Left lung (tissue), 4 donors: ENCODE measurements at regions not wholly inside any gene's neighbourhood (a gene's known extent, or its start where the extent isn't known, plus 50 kb on each side); places are given as distances from the start of the nearest gene placed in this dataset.

Experiments used
- ATAC-seq: fragments of 200-7000 bp; cut with Tn5 transposase; one replicate; pipeline ENCODE4 v1.9.1; 2020; ENCODE audit warnings: moderate library complexity
- DNase-seq, 4 donors: peaks; one replicate each; pipeline ENCODE4 v3.0.0-alpha.2; 2013 to 2020
- H3K27ac ChIP-seq, 2 donors: fragments of 200-600 bp; sonication (generic) in 1 of 2; one replicate each; pipeline versions ENCODE4 v1.5.0 to v1.8.0; 2020 to 2021
- H3K27me3 ChIP-seq, 2 donors: fragments of 200-600 bp; sonication (generic) in 1 of 2; one replicate each; pipeline versions ENCODE4 v1.5.0 to v1.8.0; 2020 to 2021
- H3K36me3 ChIP-seq, 2 donors: fragments of 200-600 bp; sonication (generic) in 1 of 2; one replicate each; pipeline versions ENCODE4 v1.5.0 to v1.8.0; 2020 to 2021
- H3K4me1 ChIP-seq, 2 donors: fragments of 200-600 bp; one replicate each; pipeline ENCODE4 v1.8.0; 2021
- H3K4me3 ChIP-seq, 2 donors: fragments of 200-600 bp; sonication (generic) in 1 of 2; one replicate each; pipeline versions ENCODE4 v1.5.0 to v1.8.0; 2020 to 2021; ENCODE audit warnings: mild to moderate bottlenecking in 1 of 2
- H3K9me3 ChIP-seq, 2 donors: fragments of 200-600 bp; sonication (generic) in 1 of 2; one replicate each; pipeline versions ENCODE4 v1.5.0 to v1.8.0; 2020 to 2021
- intact Hi-C, 2 donors: fragments of 100-400 bp; cut with DNase I; formaldehyde crosslinking; loops; one replicate each; pipeline versions ENCODE4 v1.11.2 to v1.14.2; 2022
- microRNA-seq, 2 donors: library from miRNA; unstranded; fragments of <30 nt; microRNA quantifications; one replicate each; pipeline ENCODE4, GENCODE V29; 2019
- TF ChIP-seq, protein P1 (sequence below), 2 donors: fragments of 200-600 bp; sonication (generic) in 1 of 2; IDR thresholded peaks; one replicate each; pipeline versions ENCODE4 v1.5.0 to v1.8.0; 2021; ENCODE audit warnings: antibody characterized with exemption in 2 of 2
- donor health status: DM: no; HTN: yes; CAD: no.
- donor health status: DM: no; HTN: no; CAD: no.

DNA sequence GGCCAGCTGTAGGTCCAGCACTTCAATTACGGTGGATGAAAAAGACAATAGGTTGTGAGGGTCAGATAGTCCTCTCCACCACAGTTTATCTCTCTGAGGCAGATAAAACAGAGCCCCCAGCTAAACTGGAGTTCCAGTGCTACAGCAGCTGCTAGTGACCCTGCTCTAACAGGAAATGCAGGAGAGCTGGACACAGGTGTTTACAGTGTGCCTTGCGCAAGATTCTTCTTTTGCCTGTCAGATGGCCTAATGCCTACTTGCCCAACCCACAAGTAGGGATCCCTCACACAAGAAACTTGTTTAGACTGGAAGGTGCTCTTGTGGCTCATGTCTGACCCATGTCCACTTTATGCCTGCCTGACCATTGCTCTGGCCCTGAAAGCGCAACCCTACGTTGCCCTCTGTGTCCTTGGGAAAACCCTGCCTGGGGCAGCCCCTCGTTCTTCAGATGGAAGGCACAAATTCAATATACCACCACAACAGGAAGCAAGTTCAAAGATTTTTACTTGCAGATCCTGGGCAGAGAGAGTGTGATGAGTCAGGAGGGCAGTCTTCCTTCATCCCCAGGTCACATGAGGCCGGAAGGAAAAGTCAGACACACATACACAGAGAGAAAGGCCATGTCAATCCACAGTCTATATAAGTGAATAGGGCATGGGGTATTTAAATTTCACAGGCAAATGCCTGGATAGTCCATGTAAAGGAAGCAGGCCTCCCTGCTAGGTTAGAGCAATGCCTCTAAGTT lies 105.1 kb upstream of the ADGRL3 start:
- intact Hi-C loops, result no loop called here
- Histone ChIP-seq H3K9me3 (peaks cover 0 to 2% of the 10 kb centered on the region in 2 donors), H3K4me3 (no peak overlapping the region), H3K27me3 (no peaks in the 10 kb centered on the region), H3K36me3 (no peaks in the 10 kb centered on the region), H3K27ac (no peak overlapping the region), H3K4me1 (no peaks in the 10 kb centered on the region)
- TF ChIP-seq, protein P1, sequence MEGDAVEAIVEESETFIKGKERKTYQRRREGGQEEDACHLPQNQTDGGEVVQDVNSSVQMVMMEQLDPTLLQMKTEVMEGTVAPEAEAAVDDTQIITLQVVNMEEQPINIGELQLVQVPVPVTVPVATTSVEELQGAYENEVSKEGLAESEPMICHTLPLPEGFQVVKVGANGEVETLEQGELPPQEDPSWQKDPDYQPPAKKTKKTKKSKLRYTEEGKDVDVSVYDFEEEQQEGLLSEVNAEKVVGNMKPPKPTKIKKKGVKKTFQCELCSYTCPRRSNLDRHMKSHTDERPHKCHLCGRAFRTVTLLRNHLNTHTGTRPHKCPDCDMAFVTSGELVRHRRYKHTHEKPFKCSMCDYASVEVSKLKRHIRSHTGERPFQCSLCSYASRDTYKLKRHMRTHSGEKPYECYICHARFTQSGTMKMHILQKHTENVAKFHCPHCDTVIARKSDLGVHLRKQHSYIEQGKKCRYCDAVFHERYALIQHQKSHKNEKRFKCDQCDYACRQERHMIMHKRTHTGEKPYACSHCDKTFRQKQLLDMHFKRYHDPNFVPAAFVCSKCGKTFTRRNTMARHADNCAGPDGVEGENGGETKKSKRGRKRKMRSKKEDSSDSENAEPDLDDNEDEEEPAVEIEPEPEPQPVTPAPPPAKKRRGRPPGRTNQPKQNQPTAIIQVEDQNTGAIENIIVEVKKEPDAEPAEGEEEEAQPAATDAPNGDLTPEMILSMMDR (IDR thresholded peaks at IDR 0.05), result no peak
- ATAC-seq, result peak; percentile 59
- DNase-seq, result peak in 1 of 4 donors; percentile 21

GRCh38 chr4:61128682-61129081 lies 71.4 kb upstream of the ADGRL3 start:
- ATAC-seq, result no peak
- DNase-seq, result no peak
- Histone ChIP-seq H3K4me3 (no peak overlapping the region), H3K9me3 (peaks cover 0 to 9% of the 10 kb centered on the region in 2 donors), H3K27ac (no peak overlapping the region), H3K36me3 (no peaks in the 10 kb centered on the region), H3K27me3 (no peaks in the 10 kb centered on the region), H3K4me1 (no peaks in the 10 kb centered on the region)
- TF ChIP-seq, protein P1 (IDR thresholded peaks at IDR 0.05), result no peak
- intact Hi-C loops, result no loop called here

GRCh38 chr4:61129971-61130370 lies 70.2 kb upstream of the ADGRL3 start:
- H3K36me3 ChIP-seq, result no peaks in the 10 kb centered on the region
- no peaks in the 10 kb centered on the region for H3K4me1 ChIP-seq
- DNase-seq (no peak), ATAC-seq (no peak)
- peaks cover 0 to 4% of the 10 kb centered on the region in 2 donors for H3K9me3 ChIP-seq
- TF ChIP-seq, protein P1 (IDR thresholded peaks at IDR 0.05), result no peak
- no peak overlapping the region for H3K4me3 ChIP-seq
- no peaks in the 10 kb centered on the region for H3K27me3 ChIP-seq
- intact Hi-C loops, result no loop called here
- no peak overlapping the region for H3K27ac ChIP-seq

DNA sequence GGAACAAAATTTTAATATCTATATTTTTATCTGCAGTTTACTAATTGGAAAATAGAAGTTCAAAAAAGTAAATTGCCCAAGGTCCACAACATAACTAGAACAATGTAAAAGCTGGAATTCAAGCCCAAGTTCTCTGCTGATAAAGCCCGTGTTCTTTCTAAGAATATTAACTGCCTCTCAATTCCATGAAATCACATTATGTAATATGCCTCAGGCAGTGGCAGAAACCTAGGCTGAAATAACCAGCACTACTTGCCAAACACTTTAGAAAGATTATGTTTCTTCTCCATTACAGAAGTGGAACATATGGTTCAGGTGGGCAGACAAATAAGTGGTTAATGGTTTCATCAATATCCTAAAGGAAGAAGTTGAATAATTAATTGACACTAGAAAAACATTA lies 56.7 kb upstream of the ADGRL3 start:
- intact Hi-C loops, result no loop called here
- Histone ChIP-seq H3K9me3 (no peaks in the 10 kb centered on the region), H3K27ac (no peak overlapping the region), H3K27me3 (no peaks in the 10 kb centered on the region), H3K36me3 (no peaks in the 10 kb centered on the region), H3K4me1 (no peaks in the 10 kb centered on the region), H3K4me3 (no peak overlapping the region)
- TF ChIP-seq, protein P1 (IDR thresholded peaks at IDR 0.05), result no peak
- ATAC-seq (no peak), DNase-seq (no peak)

- H3K4me3 ChIP-seq, result no peak overlapping the region
- TF ChIP-seq, protein P1 (IDR thresholded peaks at IDR 0.05), result no peak
- no peak for DNase-seq
- no peaks in the 10 kb centered on the region for H3K27me3 ChIP-seq
- H3K36me3 ChIP-seq, result no peaks in the 10 kb centered on the region
- intact Hi-C loops, result no loop called here
- ATAC-seq, result no peak
- no peaks in the 10 kb centered on the region for H3K4me1 ChIP-seq
- no peaks in the 10 kb centered on the region for H3K9me3 ChIP-seq
- no peak overlapping the region for H3K27ac ChIP-seq
Observed at GRCh38 chr4:61149278-61149677, 50.8 kb upstream of the ADGRL3 start.

Small RNA genes lying in the stretch of these regions (microRNA-seq; reads per million reads assigned to microRNA genes)
- gene MIR548AG1, result 0 reads per million in 2 donors
